ENCODE measurements at regions not wholly inside any gene's neighbourhood (a gene's known extent, or its start where the extent isn't known, plus 50 kb on each side); places are given as distances from the start of the nearest gene placed in this dataset.

DNA sequence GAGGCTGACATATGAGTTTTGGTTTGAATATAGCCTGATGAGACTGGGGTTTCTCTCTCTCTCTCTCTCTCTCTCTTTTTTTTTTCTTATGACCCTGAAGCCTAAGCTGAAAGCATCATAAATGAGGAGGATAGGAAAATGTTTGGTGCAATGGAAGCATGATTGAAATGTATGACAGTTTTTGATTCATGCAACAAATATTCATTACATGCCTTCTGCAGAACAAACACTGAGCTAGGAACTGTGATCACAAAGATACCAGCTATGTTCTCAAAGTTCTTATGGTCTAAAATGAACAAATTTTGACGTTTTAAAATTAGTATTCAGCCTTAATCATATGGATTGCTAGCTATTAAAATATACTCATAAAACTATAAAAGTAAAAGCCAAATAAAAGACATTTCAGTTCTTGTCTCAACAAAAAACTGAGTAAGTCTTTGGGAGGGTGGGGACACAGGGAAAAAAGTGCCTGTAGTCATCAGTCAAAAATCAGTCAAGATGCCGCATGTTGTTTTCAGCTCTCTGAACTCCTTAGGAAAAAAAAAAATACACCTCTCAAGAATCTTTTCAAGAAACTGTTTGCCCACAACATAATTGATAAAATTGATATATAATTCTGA, 57.2 kb downstream of the NKX6-1 start:
- DNase-seq, result no peak

DNA sequence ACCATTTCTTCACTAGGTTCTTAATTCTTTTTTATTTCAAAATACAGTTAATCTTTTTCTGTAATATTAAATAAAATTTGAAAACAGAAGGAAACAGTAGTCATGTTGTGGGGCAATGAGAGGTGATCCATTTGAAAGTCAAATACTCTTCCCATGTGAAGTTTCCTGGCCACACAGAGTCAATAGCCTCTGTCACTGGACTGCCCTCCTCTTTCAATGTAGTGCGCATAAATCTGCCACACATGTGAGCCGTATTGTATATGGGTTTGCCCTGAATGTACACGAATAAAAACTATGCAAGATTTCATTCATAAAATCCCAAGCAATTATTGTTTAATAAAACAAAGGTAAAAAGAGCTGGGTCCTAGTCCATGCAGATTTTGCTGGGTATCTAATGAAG, 59.1 kb downstream of the NKX6-1 start:
- DNase-seq, result no peak

DNA sequence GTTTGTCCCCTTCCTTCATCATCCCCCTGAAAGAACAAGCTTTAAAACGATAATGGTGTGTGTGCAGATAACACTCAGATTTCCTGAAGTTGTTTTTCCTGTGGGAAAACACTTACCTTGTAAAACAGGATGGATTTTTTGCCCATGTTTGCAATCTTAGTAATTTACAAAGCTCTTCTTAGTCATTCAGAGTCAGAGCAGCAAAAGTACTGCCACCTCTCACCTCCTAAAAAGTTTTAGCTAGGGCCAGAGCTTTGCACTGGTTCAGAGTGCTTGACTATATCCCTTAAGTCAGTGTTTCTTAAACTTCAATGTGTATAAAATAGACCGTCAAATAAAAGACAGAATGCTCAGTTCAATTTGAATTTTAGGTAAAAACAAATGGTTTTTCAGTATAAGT, 62.3 kb downstream of the NKX6-1 start:
- DNase-seq, result no peak

DNA sequence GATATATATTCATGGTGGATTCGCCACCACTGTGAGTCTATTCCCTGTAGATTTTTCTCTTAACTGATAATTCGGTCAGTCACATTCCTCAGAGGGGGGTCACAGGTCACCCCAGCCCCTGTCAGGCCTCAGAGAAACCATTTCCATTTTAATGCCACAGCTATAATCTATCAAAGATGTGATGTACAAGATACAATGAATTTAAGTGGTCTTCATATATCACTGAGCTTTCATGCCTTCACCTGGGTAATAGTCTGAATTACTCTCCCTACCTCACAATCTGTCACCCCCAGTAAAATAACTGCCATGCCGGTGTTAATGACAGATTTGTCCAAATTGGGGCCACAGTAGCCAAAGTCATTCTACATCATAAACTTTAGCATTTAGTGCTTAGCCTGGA, 64.7 kb downstream of the NKX6-1 start:
- no peak for DNase-seq

DNA sequence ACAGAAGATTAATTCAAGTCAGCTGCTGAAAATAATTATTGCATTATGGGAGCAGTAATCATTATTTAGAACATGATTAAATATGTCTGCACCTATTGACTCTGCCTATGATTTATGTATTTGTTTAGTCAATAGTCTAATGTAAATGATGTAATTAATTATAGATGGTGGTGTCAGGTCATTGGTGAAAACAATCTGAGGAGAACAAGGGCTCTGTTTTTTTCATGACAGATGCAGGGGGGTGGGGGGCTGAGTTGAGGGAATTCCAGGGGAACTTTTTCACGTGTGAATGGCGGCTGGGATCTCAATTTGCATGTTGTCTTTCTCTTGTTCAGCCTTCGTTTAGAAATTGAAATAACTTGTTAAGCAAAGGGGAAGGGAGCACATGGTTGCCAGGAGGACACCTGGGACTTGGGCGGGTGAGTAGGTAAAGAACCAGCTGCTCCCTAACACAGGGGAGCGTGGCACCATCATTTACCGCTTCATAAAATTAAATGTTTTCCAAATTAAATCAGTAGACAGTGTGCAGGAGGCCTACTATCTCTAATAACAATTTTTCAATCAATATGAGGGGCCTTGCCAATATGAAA, 65.4 kb downstream of the NKX6-1 start:
- DNase-seq, result no peak

DNA sequence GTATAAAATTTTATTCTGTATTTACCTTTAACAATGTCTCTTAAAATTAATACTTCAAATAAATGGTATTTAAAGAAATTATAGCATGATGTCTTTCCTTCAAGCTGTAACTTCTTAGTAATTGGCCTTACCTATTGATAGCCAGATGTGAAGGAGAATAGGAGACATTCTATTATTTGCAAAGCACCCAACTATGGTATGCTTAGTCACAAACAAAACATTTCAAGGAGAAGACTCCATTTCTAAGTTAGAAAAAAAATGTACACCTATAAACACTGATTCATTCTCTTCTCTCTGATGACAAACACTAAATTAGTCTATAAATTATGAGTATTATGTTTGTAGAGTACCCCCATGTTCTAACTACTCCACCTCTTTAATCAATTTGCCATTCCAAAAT, 66.4 kb downstream of the NKX6-1 start:
- no peak for DNase-seq

DNA sequence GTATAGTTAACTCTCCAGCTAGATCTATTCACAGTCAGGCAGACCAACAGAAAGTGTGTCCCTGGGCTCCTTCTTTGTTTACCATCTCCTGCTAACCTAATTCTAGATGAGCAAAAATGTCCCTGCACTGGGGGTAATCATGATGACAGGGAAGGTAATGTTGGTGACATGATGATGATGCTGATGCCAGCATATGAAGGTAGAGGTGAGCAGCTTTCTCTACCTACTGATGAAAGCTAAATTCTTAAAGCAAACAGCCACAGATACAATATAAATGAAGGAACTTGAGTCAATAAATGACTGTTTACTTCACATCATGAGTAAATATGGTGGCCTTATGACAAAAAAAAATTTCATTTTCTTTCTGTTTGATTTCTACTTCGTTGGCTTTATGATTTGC, 78.5 kb downstream of the NKX6-1 start:
- DNase-seq, result no peak

DNA sequence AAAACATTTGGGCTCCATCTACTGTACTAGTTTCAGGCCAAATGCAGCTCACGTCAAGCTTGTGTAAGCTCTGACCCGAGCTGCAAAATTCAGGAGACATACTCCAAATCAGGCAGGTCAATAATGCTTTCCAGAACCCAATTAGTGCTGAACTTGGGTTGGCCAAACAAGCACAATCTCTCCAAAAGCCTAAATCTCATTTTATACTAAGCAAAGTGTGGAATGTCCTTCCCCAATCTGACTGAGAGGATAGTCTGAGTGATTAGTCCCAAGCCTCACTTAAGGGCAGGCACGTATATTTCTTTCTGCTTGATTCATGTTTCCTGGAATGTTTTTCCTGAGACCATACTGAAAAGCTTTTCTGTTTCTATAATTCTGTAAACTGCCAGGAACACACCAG, 79.9 kb downstream of the NKX6-1 start:
- no peak for DNase-seq

DNA sequence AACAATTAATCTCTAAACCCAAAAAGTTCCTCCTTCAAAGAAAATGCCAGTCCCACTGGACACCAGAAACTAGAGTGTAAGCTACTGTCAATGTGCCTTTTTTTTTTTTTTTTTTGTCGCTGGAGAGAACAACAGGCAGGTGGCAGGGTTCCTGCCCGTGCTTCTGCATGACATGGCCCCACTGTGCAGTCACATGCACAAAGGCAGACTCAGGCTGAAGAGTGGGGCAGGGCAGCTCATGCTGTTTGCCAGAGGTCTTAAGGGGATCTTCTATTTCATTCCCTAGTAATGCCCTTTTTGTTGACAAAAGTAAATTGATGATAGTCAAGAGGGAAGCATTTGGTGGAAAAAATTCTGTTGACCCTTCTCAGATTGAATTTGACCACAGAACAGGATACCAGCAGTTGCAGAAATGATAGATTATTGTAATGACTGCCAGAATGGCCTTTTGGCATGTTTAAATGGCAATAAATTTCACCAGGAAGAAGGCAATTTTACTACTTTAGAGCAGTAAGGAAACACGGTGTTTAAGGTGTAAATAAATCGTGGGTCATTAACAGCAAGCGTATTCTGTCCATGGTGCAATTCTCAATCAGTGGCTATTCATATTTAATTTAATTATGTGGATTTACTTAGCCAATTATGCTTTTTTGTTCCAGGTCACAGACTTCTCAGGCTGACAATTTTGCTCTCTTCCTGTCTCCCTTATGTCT, 80.9 kb downstream of the NKX6-1 start:
- DNase-seq, result no peak

DNA sequence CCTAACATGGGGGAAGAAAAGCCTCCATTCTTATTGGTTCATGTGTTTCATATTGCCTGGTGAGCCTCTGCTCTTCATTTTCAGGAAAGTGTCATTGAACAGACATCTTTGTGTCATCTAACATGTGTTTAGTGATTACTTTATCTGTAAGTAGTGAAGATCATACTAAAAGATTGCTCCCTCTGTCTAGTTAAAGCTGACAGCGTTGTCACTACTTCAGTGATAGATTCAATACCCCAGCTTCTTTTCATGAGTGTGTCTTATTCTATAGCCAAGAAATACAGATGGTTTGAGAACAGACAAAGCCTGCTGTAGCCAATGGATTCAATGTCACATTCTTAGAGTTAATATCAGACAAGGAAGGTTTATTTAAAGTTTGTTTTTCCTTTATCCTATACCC, 85.1 kb downstream of the NKX6-1 start:
- no peak for DNase-seq

DNA sequence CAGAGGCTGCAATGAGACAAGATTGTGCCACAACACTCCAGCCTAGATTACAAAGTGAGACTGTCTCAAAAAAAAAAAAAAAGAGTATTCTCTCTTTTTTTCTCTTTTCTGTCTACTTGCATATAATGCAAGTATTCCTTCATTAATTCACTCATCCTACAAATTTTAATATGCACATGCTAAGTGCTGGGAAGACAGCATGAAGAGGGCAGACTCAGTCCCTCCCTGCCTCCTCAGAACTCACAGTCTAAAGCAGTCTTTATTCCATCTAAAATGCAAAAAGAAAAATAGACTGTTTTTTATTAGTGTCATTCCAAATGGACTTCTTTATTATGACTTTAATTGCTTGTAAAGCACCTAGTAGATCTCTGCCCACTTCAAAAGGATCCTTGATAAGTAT, 85.6 kb downstream of the NKX6-1 start:
- no peak for DNase-seq

DNA sequence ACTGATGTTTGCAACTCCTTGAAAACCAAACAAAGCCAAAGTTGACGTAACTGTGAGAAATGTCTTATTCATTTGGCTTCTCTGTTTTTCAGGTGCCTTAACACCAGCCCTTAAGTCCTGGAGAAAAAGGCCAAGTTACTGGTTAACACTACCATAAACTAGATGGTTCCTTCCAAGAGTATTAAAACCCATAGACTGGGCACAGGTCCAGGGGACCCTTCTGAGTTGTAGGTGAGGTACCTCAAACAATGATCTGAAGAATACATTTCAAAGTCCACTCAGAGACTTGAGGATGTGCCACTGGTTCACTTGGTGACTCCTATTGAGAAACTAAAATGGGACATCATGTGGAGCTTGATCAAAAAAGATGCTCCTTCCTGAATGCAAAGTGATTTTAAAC, 87.0 kb downstream of the NKX6-1 start:
- DNase-seq, result no peak

DNA sequence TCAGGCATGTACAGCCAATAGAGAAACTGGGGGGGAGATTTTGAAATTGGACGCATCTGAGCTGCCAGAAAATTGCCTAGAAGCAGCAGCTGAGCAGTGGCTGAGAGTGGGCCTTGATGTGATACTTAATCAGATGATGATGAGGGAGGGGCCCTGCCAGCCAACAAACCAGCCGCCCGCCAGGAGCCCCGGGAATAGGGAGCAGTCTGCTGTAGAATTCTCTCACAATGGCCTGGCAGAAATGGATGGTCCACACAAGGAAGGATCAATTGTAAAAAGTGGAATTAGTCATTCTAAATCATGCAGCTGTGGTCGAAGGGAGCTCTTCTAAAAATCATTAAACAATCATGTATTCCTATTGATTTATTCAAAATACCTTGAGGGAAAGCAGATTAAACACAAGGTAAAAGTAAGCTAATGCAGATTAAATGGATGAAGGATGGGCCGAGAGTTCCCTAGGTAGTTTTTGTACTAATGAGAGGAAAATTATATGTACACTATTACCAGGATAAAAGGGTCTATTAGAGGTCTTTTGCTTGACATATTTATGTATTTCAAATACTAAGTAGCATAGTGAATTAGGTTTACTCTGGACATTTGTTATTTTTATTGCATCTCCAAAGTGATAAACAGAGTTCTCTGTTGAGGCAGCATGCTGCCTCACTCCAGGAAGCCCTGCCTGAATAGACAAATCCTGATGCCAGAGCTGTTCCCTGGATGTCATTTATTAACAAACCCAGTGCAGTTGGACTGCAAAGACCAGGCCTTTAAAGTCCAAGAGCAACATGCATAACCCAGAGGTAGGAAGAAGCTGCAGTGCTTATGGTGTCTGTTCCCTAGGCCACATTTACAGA, 91.3 kb downstream of the NKX6-1 start:
- DNase-seq, result no peak

DNA sequence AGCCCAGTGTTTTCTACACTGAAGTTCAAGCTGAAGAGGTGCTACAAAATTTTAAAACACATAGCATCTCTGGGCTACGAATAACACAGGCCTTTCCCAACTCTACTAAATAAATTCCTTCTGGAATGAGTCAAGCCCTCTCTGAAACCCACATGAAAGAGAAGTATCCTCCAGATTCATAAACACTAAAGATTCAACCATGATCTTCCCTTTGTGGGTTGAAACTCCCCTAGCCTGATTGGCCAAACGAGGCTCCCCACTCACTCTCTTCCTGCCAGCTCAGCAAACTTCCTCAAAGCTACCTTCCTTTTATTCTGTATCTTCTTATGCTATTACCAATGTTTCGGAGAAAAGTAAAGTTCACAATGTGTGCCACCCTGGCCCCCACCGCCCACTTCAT, 95.4 kb downstream of the NKX6-1 start:
- no peak for DNase-seq

DNA sequence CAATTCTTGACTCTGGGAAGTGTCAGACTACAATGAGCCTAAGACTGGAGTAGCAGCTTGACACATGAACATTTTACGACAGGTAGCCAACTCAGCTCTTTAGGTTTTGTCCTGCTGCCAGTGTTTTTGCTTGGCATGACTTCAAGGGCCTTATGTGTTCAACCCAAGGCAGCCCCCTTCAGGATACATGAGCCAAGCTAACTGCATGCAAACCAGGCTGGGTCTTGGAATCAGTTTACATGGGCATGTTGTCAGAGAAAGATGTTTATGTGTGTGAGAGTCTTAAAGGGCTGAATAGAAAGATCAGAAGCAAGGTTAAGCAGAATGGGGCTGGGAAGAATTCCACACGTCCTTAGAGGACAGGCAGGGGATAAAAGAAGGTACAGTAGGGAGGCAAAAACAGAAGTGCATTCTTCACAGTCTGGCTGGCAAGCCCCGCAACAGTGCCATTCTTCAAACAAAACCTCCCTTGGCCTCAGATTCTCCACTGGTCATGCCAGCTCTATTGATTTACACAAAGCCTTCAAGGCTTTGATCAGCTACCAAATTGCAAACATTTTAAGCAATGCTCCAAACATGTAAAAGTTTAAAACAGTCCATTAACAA, 97.3 kb downstream of the NKX6-1 start:
- no peak for DNase-seq

DNA sequence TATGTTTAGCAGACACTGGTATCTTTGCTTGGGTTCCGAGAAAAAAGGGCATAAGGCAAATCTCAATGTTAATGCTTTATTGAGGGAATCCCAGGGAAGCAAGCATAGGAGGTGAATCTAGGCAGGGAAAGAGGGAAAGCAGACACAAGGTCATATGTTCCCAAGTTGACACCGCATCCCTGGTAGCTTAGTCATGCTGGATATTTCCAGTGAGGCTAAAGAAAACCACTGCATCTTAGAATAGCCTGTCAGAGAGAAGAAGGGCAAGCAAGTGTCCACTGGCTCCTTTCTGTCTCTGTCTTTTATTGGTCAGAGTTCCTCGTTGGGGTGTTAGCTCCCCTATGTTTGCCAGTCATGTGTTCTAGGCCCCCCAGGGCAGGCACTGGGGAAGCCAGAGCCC, 104.7 kb downstream of the NKX6-1 start:
- DNase-seq, result no peak

DNA sequence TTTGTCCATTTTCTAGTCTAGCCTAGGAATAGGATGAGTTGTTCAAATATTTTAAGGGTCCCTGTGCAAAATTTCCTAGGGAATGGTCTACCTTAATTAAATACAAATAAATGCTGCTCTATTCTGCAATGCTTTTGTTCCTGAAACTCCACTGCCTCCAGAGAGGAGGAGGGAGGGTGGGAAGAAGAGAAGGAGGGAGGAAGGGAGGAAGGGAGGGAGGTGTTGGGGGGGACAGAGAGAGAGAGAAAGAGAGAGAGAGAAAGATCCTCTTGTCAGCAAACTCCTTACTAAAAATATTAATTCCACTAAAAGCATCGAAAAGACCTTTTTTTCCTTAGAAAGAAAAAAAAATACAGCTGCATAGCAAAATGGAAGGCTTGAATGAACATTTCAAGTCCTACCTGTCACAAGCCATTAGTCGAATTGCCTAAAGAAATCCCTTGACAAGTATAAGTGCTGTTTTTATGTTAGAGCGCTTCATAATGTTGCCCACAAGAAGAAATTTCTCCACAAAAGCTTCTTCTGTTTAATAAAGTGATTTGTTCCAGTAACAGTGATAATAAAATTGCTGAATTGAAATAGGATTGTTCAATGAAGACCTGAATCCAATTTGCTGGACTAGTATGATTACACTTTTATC, 106.0 kb downstream of the NKX6-1 start:
- no peak for DNase-seq

DNA sequence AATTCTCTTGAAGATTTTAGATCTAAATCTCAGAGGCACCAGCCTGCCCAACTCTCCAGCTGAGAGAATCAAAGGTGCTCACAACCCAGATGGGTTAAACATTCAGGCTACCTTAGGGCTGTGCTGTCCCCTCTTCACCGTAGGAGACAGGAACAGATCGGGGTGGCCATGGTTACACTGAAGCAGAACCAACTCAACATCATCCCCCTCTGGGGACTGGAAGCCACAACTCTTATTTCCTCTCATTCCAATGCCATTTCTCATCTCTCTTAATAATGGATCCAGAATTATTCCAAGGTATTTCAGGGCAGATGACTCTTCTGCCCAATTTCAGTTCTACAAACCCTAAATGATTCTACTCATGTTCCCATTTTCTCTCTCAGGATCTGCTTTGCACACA, 109.7 kb downstream of the NKX6-1 start:
- no peak for DNase-seq

DNA sequence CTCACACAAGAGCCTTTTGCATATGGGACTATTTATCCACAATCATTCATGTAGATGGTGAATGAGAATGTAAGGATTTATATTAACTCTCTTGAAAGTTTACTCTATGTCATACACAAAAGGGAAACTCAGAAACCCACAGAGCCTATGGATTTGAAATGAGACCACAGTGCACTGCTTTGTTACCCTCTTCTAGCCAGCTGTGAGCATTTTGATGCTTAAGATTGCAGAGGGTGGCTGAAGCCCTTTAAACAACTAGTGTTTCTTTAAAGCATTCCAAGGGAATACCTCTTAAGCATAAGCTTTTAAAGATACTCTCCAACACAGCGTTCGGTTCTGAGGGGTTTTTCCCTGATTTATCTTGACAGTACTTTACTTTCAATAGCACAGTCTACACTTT, 113.9 kb downstream of the NKX6-1 start:
- no peak for DNase-seq

DNA sequence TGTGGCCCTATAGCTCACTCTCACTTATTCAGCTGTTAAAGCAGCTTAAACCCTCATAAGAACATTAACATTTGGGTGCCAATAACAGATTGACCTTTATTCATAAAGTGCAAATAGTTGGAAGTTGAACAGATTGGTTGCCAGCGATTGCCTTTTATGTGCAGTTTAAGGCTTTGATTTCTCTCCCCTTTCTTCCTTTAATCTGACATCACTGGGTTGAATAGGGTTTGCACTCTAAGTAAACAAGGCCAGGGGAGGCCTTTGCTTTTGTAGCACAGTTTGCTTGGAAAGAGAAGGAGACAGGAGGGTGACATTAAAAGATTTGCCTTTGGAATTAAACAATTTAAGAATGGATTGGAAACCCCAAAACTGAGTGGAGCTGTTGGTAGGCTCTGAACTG, 114.3 kb downstream of the NKX6-1 start:
- no peak for DNase-seq

DNA sequence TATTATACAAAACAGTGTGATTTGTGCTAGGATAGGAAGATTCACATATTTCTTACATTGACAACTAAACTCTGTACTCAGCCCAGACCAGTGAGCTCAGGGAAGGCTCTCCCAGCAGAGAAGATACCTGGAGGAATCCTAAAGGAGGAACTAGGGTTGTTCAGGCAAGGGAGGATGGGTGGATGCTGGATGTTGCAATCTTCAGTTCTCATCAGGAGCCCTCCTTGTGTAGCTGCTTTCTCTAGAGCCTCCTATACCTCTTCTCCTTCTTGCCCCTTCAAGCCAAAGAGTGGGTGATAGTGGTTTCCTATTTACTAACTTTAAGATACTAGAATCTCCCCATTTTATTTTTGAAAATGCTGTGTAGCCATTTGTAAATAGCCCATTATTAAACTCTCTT, 117.3 kb downstream of the NKX6-1 start:
- DNase-seq, result no peak

DNA sequence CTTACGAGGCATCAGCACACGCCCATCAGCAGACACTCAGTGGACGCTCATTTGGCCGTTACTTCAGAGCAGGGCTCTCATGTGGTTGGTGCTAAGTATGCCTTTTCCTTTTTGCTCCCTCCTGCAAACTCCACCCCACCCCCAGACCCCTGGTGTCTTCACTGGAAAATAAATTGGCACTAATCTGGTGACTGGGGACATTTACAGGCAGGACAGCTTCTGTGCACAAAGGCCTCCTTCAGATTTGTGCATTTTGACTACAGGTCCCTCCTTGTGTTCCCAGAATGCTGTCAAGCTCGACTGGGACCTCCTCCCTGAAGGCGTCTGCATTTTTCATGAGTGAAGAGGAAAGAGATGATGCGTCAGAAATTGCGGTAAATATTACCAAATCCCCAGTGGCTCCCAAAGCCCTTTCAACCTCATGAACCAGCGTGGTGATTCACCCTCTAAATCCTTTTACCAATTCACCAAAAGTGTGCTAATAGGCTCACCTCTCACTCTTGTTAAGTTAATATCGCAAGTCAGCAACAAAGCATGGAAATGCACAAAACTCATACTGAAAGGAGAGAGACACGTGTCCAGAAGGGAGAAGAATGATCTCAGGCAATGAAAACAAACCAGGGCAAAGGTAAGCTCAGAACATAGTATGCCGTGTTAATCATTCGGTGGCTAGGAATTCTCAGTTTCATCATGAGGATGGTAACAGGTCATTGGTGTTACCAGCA, 119.0 kb downstream of the NKX6-1 start:
- no peak for DNase-seq

Measured in amniotic stem cell (primary cell).